ENCODE measurements at regions not wholly inside any gene's neighbourhood (a gene's known extent, or its start where the extent isn't known, plus 50 kb on each side); places are given as distances from the start of the nearest gene placed in this dataset.

DNA sequence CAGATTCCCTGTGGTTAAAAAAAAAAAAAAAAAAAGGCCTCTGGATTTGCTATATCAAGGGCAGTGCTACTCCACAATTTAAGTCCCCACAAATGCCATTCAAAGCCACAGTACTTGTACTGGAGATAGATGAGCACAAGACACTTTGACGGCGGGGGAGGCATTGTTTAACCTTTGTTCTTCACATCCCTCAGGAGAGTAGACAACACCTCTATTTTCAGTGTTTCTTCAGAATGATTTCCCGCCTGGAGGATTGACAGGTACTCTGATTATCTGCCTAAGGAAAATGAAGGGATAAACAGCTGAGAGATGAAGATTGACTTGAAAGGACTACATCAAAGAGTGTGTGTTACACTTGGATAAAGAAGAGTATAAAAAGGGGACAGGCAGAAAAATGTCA is 58.7 kb downstream of the OTOL1 start:
- Mint-ChIP-seq H3K4me3 (no peak overlapping the region), H3K4me1 (no peaks in the 10 kb centered on the region), H3K27ac (no peak overlapping the region), H3K27me3 (no peaks in the 10 kb centered on the region), H3K36me3 (ENCODE audit: low read depth) (no peaks in the 10 kb centered on the region), H3K9me3 (no peaks in the 10 kb centered on the region)
- DNase-seq, result no peak
- ChIA-PET POLR2A (no interaction called here), CTCF (no interaction called here)

DNA sequence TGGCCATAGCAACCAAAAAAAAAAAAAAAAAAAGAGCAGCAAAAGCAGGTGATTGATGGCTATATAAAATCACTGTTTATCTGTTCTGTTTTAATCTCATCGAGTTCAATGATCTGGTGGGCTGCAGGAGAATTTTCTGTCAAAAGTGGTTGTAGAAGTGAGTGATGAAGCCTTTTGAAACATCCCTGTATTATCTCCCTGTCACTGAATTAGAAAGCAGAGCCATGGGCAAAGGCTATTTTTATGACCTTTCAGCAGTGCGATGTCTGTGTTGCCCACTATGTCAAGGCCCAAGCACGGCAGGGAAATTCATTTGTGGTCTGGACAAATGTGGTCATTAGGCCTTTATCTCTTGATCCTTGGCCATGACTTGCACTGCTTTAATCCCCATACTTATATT is 59.9 kb downstream of the OTOL1 start:
- Mint-ChIP-seq H3K4me1 (no peaks in the 10 kb centered on the region), H3K9me3 (no peaks in the 10 kb centered on the region), H3K27ac (no peak overlapping the region), H3K36me3 (ENCODE audit: low read depth) (no peaks in the 10 kb centered on the region), H3K27me3 (peaks cover 4% of the 10 kb centered on the region), H3K4me3 (no peak overlapping the region)
- DNase-seq, result no peak
- ChIA-PET CTCF (no interaction called here), POLR2A (no interaction called here)

DNA sequence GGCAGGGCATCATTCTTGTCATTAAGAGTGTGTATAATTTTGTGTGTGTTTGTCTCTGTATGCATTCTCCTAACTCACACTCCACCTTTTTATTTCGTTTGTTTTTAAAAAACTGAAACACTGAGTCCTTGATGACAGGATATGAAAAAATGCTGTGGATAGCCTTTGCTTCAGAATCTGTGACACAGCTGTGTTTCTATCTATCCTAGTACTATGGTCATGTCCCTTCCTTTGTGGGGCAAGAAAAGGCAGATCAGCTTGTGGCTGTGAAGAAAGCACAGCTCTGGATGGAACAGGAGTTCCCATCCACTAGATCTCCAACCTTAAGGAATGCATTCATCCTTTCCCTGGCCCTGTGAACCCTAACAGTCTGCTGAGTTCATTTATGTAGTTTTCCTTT is 60.3 kb downstream of the OTOL1 start:
- H3K4me3 Mint-ChIP-seq, result no peak overlapping the region

DNA sequence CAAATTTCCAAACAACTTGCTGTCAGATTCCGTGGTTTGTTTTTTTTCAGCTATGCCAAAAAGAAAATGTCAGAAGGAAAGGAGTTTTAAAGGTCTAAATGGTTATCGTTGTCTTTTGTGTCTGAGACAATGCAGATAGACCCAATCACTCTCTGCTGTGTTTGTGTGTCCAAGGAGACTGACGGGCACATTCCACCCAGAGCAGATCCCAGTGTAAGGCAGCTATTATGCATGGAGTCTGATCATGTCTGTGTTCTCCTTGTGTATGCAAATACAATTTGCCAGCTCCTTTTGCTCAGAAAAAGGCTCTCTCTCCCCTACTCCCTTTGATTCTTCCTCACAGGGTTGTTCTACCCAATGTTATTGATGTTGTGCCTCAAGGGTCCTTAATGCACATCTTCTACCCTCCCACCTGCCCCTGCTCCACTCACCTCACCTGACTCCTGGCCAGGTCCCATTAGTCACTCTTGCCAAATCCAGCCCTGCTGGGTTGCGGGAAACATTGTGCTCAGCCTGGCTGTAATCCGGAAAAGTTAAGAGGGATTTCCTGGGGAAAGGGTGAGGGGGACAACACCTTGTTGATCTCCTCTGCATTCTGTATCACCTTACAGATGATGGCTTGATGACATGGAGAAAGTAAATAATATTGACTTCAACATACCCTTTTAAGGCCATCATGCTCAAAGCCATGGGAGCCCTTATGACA is 61.0 kb downstream of the OTOL1 start:
- DNase-seq, result no peak
- H3K4me3 Mint-ChIP-seq, result no peak overlapping the region
- H3K9me3 Mint-ChIP-seq, result no peaks in the 10 kb centered on the region
- H3K27ac Mint-ChIP-seq, result no peak overlapping the region
- POLR2A ChIA-PET, result no interaction called here
- no peaks in the 10 kb centered on the region for H3K4me1 Mint-ChIP-seq
- CTCF ChIA-PET, result no interaction called here
- peaks cover 4% of the 10 kb centered on the region for H3K27me3 Mint-ChIP-seq
- H3K36me3 Mint-ChIP-seq (ENCODE audit: low read depth), result no peaks in the 10 kb centered on the region

More for the DNA sequence above, 60.3 kb downstream of the OTOL1 start:
- Mint-ChIP-seq H3K36me3 (ENCODE audit: low read depth) (no peaks in the 10 kb centered on the region), H3K9me3 (no peaks in the 10 kb centered on the region), H3K27me3 (peaks cover 4% of the 10 kb centered on the region), H3K4me1 (no peaks in the 10 kb centered on the region), H3K27ac (no peak overlapping the region)
- ChIA-PET CTCF (no interaction called here), POLR2A (no interaction called here)
- DNase-seq, result no peak

DNA sequence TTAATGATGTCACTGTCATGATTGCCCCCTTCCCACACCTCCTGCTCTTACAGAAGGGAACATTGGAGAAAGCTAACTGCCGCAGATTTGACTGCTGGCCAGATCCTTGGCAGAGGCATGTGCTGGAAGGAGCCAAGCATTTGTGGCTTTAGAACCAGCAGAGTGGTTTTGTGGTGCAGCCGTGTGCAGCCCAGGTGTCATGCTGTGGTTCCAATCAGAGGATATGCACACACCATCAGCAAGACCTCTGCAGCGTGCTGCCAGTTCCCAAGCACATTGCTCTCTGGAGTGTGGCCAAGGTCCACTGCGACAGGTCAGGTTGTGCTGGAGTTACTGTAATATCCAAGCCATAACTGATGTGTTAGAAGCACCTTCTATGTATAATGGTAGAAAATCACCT is 61.6 kb downstream of the OTOL1 start:
- DNase-seq, result no peak
- Mint-ChIP-seq H3K9me3 (no peaks in the 10 kb centered on the region), H3K27ac (no peak overlapping the region), H3K4me3 (no peak overlapping the region), H3K27me3 (peaks cover 4% of the 10 kb centered on the region), H3K4me1 (no peaks in the 10 kb centered on the region), H3K36me3 (ENCODE audit: low read depth) (no peaks in the 10 kb centered on the region)
- CTCF ChIA-PET, result no interaction called here
- POLR2A ChIA-PET, result no interaction called here

DNA sequence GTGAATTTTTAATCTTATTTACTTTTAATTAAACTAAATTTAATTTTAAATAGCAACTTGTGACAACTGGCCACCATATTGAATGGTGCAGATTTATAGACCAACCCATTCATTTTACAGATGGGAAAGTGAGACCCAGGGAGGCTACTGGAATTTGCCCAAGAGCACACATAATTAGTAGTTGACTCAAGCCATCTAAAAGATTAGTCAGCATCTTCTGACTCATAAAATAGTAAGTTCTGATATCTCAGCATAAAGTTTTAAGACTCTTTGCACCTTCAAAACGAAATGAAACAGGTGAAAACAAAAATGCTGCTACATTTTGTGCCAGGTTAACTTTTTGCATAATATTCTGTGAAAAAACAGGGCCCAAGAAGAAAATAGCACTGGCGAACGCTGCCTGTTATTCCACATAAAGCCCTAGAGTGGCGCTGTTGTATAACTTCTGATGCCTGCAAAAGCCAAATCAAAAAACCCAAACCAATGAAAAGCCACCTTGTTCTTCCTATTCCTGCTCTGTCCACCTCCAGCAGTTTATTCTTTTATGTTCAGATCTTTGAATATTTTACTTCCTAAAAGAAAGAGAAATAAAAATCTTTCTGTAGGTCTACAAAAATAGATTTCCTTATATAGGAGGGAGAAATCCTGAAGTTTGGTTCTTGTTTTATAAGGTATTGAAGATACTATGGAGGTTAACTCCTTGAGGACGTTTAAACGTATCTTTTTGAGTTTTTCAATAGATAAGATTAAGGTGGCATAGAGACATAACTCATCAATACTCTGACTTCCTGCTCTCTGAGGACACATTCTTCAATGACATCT is 62.8 kb downstream of the OTOL1 start:
- Mint-ChIP-seq H3K36me3 (ENCODE audit: low read depth) (no peaks in the 10 kb centered on the region), H3K9me3 (no peaks in the 10 kb centered on the region), H3K4me1 (no peaks in the 10 kb centered on the region), H3K27me3 (peaks cover 4% of the 10 kb centered on the region), H3K4me3 (no peak overlapping the region), H3K27ac (no peak overlapping the region)
- peak; percentile 6 for DNase-seq
- CTCF ChIA-PET, result no interaction called here
- POLR2A ChIA-PET, result no interaction called here

DNA sequence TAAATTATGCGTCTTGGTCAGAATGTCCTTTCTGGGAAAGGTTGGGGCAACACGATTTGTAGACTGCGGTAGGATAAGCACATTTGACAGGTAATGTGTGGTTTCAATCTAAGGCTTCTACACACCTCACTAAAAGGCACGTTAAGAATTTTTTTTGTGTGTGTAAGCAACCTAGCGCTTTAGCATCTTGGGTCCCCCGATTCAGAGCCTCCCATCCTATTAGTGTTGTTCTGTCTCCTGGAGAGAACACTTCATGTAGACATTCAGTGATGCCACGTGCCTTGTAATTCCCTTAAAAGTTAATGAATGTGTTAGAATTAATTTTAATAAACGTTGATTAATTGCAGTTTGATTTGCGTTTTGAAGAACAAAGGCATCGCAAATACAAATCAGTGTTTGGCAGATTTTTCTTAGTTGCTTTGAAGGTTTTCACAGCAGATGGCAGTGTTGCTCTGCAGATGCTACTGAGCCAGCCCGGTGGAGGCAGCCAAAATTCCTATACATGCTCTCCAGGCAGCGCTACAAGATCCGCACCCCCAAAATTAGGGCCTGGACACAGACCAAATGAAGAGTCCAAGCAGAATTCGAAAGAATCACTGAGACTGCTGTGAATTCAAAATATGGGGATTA is 63.5 kb downstream of the OTOL1 start:
- H3K27ac Mint-ChIP-seq, result no peak overlapping the region
- no peaks in the 10 kb centered on the region for H3K9me3 Mint-ChIP-seq
- ChIA-PET POLR2A (no interaction called here), CTCF (no interaction called here)
- peaks cover 4% of the 10 kb centered on the region for H3K27me3 Mint-ChIP-seq
- no peaks in the 10 kb centered on the region for H3K36me3 Mint-ChIP-seq (ENCODE audit: low read depth)
- H3K4me1 Mint-ChIP-seq, result no peaks in the 10 kb centered on the region
- DNase-seq, result peak; percentile 7
- no peak overlapping the region for H3K4me3 Mint-ChIP-seq

DNA sequence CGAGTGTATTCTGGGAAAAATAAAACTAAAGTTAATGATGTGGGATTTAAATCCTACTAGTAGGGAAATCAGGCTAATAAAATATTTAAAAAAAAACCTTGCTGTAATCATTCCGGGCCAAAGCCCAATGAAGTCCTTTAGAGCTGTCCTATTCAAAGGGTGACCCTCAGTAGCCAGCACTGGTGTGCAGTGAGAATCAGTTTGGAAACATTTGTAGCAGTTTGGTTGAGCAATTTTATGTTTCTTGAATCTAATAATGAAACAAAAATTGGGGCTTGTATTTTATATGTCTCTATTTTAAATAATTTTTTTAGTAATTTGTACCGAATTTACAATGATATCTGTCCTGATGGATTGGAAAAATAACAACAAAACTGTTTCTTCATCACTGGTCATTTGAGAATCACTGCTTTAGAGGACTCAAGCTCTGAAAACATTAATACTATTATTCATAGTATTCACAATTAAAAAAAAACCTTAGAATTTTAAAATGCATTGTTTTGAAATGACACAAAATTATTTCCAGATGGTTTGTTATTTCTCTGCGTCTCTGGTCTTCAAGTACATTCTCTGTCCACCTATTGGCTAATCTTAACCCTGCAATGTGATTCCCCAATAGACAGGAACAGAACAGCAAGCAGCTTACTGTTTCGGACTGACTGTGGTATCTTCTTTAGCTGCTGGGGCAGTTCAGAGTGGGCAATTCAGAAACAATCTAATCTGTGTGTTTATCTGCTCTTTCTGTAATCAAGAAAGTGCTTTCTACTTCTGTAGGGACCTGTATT is 71.2 kb downstream of the OTOL1 start:
- Mint-ChIP-seq H3K27me3 (no peaks in the 10 kb centered on the region), H3K36me3 (ENCODE audit: low read depth) (no peaks in the 10 kb centered on the region), H3K9me3 (no peaks in the 10 kb centered on the region), H3K4me3 (no peak overlapping the region), H3K27ac (no peak overlapping the region), H3K4me1 (no peaks in the 10 kb centered on the region)
- CTCF ChIA-PET, result no interaction called here
- DNase-seq, result no peak
- POLR2A ChIA-PET, result no interaction called here

DNA sequence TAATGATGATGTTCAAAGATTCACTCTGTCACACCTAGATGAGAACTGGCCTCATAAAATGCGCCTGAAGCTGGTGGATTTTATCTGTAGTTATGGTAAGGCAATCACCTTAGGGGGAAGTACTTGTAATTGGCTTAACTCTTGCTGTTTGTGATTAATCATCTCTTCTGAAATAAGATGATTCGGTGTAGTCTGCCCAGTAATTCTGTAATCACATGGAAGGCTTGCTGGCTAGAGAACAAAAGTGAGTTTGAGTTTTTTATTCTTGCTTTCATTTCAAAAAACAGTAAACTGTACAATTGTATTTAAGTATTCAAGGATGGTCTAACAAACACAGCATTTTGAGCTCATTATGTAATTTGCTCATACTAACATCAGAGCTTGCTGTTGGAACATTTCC is 72.1 kb downstream of the OTOL1 start:
- no peak overlapping the region for H3K27ac Mint-ChIP-seq
- ChIA-PET POLR2A (no interaction called here), CTCF (interaction anchor here (1.5 kb wide), 1 partner anchor 16 kb away, joined by 5 read pairs; no protein-coding TSS in a partner anchor)
- DNase-seq, result no peak
- H3K4me3 Mint-ChIP-seq, result no peak overlapping the region
- H3K27me3 Mint-ChIP-seq, result no peaks in the 10 kb centered on the region
- H3K4me1 Mint-ChIP-seq, result no peaks in the 10 kb centered on the region
- H3K9me3 Mint-ChIP-seq, result no peaks in the 10 kb centered on the region
- H3K36me3 Mint-ChIP-seq (ENCODE audit: low read depth), result no peaks in the 10 kb centered on the region

DNA sequence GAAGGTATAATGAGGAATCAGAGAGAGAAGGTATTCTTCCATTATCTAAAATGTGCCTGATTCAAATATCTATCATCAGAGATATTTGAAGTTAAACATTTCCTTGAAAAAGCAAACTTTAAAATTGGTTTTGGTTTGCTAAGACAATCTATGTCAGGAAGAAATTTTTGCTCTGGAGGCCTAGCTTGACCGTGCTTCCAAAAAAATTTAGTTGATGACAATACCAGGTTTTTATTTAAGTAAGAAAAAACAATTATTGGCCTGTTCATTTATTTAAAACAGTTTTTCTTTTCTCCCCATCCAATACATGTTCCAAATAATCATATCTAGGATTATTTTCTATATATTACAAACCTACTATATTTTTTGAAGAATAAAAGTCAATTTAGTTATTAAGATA is 75.3 kb downstream of the OTOL1 start:
- H3K27ac Mint-ChIP-seq, result no peak overlapping the region
- ChIA-PET CTCF (no interaction called here), POLR2A (no interaction called here)
- no peak for DNase-seq
- H3K36me3 Mint-ChIP-seq (ENCODE audit: low read depth), result no peaks in the 10 kb centered on the region
- H3K4me3 Mint-ChIP-seq, result no peak overlapping the region
- H3K4me1 Mint-ChIP-seq, result no peaks in the 10 kb centered on the region
- no peaks in the 10 kb centered on the region for H3K27me3 Mint-ChIP-seq
- no peaks in the 10 kb centered on the region for H3K9me3 Mint-ChIP-seq

DNA sequence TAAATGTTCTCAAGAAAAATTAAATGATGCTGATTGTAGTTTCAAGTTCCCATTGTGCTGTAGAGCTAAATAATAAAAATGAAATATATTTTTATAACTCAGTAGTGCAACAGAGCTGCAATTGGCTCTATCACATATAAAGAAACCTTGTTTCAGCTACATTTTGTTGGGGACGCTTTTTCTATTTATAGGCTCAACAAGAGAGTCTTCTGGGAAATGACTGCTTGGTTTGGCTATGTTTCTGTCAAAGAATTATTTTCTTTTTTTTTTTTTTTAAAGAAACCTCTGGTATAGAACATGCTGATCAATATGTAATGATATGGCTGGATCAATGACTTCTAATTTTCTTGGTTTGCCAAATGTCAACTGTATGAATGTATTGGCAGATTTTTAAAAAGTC is 76.5 kb downstream of the OTOL1 start:
- no peaks in the 10 kb centered on the region for H3K9me3 Mint-ChIP-seq
- H3K27ac Mint-ChIP-seq, result no peak overlapping the region
- no peaks in the 10 kb centered on the region for H3K27me3 Mint-ChIP-seq
- DNase-seq, result no peak
- no peaks in the 10 kb centered on the region for H3K36me3 Mint-ChIP-seq (ENCODE audit: low read depth)
- H3K4me1 Mint-ChIP-seq, result no peaks in the 10 kb centered on the region
- ChIA-PET POLR2A (no interaction called here), CTCF (no interaction called here)
- no peak overlapping the region for H3K4me3 Mint-ChIP-seq

DNA sequence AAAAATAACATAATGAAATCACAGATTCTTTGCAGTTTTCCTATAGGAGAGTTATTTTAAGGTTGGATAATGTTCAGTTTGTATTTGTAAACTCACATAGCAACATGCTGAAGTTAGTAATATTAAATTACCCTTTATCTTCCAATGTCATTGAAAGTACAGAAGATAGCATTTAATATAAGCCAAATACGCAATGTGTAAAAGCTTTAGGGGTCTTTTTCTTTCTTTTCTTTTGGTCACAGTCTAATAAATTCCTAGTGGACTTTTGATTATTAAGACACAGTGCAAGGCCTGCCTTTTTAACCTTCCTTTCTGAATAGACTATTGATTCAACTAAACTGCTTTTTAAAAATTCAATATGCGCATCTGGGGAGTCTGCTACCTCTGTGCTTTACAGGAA is 79.3 kb downstream of the OTOL1 start:
- no peak overlapping the region for H3K4me3 Mint-ChIP-seq
- H3K4me1 Mint-ChIP-seq, result no peaks in the 10 kb centered on the region
- H3K36me3 Mint-ChIP-seq (ENCODE audit: low read depth), result no peaks in the 10 kb centered on the region
- no peaks in the 10 kb centered on the region for H3K9me3 Mint-ChIP-seq
- H3K27ac Mint-ChIP-seq, result no peak overlapping the region
- no peaks in the 10 kb centered on the region for H3K27me3 Mint-ChIP-seq
- DNase-seq, result no peak
- POLR2A ChIA-PET, result no interaction called here
- CTCF ChIA-PET, result interaction anchor here (0.5 kb wide), 1 partner anchor 1464 kb away, joined by 4 read pairs; no protein-coding TSS in a partner anchor

DNA sequence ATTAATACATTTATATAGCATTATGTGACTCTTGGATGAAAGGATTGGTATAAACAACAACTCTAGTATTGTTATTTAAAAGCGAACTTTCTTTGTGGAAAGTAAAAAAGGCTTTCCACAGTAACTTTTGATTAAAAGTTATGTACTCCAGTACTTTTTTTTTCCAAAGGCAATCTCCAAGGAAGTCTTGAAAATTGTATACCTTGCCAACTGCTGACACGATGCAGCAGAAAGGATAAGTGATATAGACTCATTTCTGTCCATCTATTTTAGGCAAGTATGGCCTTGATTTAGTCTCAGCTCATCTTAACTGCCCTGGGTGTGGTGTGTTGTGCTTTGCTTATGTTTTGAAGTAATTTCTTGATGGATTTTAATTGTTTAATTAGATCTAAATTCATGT is 79.7 kb downstream of the OTOL1 start:
- H3K27me3 Mint-ChIP-seq, result no peaks in the 10 kb centered on the region
- no peak overlapping the region for H3K4me3 Mint-ChIP-seq
- no peak overlapping the region for H3K27ac Mint-ChIP-seq
- H3K4me1 Mint-ChIP-seq, result no peaks in the 10 kb centered on the region
- H3K36me3 Mint-ChIP-seq (ENCODE audit: low read depth), result no peaks in the 10 kb centered on the region
- no peaks in the 10 kb centered on the region for H3K9me3 Mint-ChIP-seq
- no peak for DNase-seq
- CTCF ChIA-PET, result interaction anchor here (0.5 kb wide), 1 partner anchor 1464 kb away, joined by 4 read pairs; no protein-coding TSS in a partner anchor
- POLR2A ChIA-PET, result no interaction called here

All from activated CD4-positive, alpha-beta T cell treated with anti-CD3 and anti-CD28 coated beads, Interleukin-2, amount 10 ng/mL, durations not matched to agents 7 days and 5 days (primary cell).